Liver (tissue), 3 donors: ENCODE measurements at regions not wholly inside any gene's neighbourhood (a gene's known extent, or its start where the extent isn't known, plus 50 kb on each side); places are given as distances from the start of the nearest gene placed in this dataset.

Experiments
- EGR1 ChIP-seq, 2 donors: IDR thresholded peaks; 2 replicates each; pipeline ENCODE4 v1.6.1; 2016 to 2018; ENCODE audit warnings: antibody characterized with exemption in 2 of 2, low read depth in 2 of 2
- REST ChIP-seq: IDR thresholded peaks from 2 replicates; pipeline ENCODE4 v1.6.1; 2016; ENCODE audit warnings: antibody characterized with exemption, mild to moderate bottlenecking
- YY1 ChIP-seq: IDR thresholded peaks from 2 replicates; pipeline ENCODE4 v1.6.1; 2016; ENCODE audit warnings: antibody characterized with exemption, mild to moderate bottlenecking
- TF ChIP-seq, protein P1 (sequence below): fragments of 150-350 bp; IDR thresholded peaks from 2 replicates; pipeline ENCODE4 v1.5.1; 2017; ENCODE audit warnings: improper control_type of control experiment, low read depth, low read length; ENCODE audit not compliant: missing input control
- donor health status: healthy.
- donor health status: healthy.

DNA sequence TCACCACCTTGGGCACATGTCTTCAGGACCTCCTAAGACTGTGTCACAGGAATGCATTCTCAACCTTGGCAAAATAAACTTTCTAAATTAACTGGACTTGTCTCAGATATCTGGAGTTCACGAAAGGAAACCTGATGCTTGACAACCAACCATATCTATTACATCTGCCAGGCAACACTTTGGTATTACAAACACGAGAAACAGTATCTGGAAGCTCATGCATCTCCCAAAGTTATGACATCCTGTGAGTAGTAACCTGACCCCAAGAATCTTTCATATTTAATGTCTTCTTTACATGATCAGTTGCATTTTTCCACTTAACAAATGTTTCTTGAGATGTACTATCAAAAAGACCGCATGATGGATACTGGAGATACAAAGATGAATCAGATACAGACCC lies 465.3 kb upstream of the AGTR1 start:
- TF ChIP-seq, protein P1, sequence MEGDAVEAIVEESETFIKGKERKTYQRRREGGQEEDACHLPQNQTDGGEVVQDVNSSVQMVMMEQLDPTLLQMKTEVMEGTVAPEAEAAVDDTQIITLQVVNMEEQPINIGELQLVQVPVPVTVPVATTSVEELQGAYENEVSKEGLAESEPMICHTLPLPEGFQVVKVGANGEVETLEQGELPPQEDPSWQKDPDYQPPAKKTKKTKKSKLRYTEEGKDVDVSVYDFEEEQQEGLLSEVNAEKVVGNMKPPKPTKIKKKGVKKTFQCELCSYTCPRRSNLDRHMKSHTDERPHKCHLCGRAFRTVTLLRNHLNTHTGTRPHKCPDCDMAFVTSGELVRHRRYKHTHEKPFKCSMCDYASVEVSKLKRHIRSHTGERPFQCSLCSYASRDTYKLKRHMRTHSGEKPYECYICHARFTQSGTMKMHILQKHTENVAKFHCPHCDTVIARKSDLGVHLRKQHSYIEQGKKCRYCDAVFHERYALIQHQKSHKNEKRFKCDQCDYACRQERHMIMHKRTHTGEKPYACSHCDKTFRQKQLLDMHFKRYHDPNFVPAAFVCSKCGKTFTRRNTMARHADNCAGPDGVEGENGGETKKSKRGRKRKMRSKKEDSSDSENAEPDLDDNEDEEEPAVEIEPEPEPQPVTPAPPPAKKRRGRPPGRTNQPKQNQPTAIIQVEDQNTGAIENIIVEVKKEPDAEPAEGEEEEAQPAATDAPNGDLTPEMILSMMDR: no peak
- TF ChIP-seq YY1 (no peak), EGR1 (IDR thresholded peaks at IDR 0.05; ENCODE audit: low read depth in 2 of 2) (no peak), REST (no peak)
